GM12891 (cell line): ENCODE measurements at regions not wholly inside any gene's neighbourhood (a gene's known extent, or its start where the extent isn't known, plus 50 kb on each side); places are given as distances from the start of the nearest gene placed in this dataset.

Experiments
- PAX5 ChIP-seq: IDR thresholded peaks from 2 replicates; pipeline ENCODE4 v1.6.1; 2011; ENCODE audit warnings: low read length, moderate library complexity, mild to moderate bottlenecking; ENCODE audit not compliant: insufficient read depth, severe bottlenecking
- POLR2A ChIP-seq: IDR thresholded peaks from 2 replicates; pipeline ENCODE4 v1.6.1; 2011; ENCODE audit warnings: low read depth, low read length, control low read depth
- POLR2AphosphoS5 ChIP-seq: IDR thresholded peaks from 2 replicates; pipeline ENCODE4 v1.6.1; 2011; ENCODE audit warnings: low read depth, low read length, control low read depth
- POU2F2 ChIP-seq: IDR thresholded peaks from 2 replicates; pipeline ENCODE4 v1.6.1; 2011; ENCODE audit warnings: low read depth, mild to moderate bottlenecking, control low read depth, low read length, moderate library complexity
- SPI1 ChIP-seq: IDR thresholded peaks from 2 replicates; pipeline ENCODE4 v1.6.1; 2011; ENCODE audit warnings: low read depth, low read length, control low read depth
- TAF1 ChIP-seq: IDR thresholded peaks from 2 replicates; pipeline ENCODE4 v1.6.1; 2011; ENCODE audit warnings: low read depth, low read length, control low read depth

DNA sequence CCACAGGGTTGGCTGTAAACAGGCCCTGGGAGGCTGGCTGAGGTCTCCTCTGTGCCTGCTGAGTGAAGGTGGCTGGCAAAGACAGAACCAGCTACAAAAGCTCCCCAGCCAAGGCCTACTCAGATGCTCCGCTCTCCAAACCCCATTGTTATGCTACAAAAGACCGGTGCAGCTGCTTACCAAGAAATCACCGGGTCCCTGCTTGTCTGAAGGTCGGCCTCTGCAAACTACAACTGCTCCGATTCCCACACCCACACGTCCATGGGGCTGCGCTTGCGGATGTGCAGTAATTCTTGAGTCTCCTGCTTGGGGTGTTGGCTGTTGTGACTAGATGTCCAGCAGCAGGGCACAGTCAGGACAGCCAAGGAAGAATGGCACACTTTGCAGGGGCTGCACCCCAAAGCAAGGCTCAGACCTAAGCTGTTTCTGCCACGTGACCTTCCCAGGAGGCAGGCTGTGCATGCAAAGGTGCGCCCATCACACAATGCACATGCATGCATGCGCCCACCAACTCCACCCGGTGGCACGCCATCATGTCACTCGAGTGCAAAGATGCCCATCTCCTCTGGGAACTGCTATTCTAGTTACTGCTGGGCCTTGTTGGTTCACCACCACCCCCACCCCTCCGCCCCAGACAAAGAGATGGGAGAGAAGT lies 97.8 kb downstream of the OAT start:
- TF ChIP-seq POLR2AphosphoS5 (no peak), POLR2A (no peak), TAF1 (no peak), SPI1 (no peak), POU2F2 (no peak), PAX5 (no peak)
